GM12801 (cell line): ENCODE measurements at regions not wholly inside any gene's neighbourhood (a gene's known extent, or its start where the extent isn't known, plus 50 kb on each side); places are given as distances from the start of the nearest gene placed in this dataset.

ENCODE experiments used
- TF ChIP-seq, protein P1 (sequence below): IDR thresholded peaks from one replicate; pipeline ENCODE4 v1.5.1; 2011; ENCODE audit warnings: control low read depth; ENCODE audit not compliant: insufficient read length; ENCODE audit errors: extremely low read depth

DNA sequence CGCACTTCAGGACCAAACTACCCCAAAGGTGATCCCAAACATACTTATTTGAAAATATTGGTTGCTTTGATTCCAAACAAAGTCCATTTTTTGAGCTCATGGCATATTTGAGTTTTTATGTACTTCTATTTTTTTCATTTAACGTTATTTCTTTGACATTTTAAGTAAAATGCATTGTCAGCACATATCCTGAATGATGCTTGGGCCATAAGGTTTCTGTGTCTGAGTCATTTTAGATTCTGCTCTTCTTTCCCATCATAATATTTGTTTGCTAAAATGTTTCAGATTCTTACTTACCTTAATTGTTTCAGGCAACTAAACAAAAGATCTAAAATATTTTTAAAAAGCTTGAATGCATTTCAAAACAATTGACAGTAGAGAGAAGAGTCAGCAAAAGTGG lies 998.2 kb downstream of the REEP3 start:
- TF ChIP-seq, protein P1, sequence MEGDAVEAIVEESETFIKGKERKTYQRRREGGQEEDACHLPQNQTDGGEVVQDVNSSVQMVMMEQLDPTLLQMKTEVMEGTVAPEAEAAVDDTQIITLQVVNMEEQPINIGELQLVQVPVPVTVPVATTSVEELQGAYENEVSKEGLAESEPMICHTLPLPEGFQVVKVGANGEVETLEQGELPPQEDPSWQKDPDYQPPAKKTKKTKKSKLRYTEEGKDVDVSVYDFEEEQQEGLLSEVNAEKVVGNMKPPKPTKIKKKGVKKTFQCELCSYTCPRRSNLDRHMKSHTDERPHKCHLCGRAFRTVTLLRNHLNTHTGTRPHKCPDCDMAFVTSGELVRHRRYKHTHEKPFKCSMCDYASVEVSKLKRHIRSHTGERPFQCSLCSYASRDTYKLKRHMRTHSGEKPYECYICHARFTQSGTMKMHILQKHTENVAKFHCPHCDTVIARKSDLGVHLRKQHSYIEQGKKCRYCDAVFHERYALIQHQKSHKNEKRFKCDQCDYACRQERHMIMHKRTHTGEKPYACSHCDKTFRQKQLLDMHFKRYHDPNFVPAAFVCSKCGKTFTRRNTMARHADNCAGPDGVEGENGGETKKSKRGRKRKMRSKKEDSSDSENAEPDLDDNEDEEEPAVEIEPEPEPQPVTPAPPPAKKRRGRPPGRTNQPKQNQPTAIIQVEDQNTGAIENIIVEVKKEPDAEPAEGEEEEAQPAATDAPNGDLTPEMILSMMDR = no peak

DNA sequence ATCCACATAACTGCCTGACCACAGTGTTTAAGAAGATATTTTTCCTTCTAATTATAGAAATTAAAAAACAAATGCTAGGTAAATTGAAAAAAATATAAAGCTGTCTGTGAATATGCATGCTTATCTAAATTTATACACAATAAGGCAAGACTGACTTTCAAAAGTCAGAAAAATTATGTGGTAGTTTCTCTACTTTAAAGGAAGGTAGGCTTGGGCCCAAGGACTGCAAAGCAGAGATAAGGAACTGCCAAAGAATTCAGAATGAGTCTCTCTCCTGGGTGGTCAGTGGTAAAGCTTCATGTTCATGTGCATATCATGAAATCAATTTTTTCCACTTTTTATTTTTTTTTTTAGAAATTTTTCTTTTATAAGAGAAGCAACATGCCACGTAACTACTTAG lies 998.6 kb downstream of the REEP3 start:
- TF ChIP-seq, protein P1 = no peak

DNA sequence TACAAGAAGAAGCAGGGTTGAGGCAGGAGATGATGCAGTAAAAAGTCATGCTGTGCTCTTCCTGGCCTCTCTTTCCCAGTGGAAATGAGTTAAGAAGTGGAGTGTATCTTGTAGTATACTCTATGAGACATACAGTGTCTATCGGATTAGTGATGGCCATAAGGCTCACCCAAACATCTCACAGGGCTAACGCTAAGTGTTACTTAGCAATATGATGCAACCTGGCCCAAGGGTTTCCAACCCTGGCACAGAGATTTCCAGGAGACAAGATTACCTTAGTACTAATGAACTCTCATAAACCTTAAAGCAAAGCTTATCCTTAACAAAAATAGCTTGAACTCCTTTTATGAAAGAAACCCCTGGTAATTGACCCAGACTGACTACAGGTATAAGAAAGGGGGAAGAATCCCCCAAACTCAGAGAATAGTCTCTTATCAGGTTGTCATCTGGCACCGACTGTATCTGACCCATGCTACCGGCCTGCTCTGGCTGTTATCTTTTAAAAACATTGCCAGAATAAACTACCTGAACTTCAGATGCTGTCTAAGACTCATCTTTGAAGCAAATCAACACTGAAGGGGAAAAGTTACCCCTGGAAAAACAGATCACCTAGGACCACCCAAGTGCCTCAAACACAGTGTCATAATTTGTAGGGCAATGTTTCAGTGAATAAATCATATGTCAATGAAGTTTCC lies 1002.0 kb downstream of the REEP3 start:
- TF ChIP-seq, protein P1 = no peak

DNA sequence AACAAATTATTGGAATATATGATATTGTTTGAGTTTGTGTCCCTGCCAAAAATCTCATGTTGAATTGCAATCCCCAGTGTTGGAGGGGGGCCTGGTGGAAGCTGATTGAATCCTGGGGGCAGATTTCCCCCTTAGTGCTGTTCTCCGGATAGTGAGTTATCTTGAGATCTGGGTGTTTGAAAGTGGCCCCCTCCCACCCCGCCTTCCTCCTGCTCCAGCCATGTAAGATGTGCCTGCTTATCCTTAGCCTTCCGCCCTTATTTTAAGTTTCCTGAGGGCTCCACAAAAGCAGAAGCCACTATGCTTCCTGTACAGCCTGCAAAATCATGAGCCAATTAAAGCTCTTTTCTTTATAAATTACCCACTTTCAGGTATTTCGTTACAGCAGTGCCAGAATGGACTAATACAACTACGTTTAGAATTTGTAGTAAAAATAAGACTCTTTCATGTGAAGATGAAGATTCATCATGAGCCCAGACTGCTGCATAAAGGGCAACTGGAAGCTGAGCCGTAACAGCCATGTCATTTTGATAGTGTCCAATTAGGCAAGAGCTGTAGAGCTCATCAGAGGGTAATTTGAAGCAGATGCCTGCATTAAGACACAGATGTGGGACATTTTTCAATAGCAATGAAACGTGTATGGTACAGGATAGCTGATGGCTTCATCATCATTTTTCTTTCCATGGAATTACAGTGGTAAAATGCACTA lies 1007.2 kb downstream of the REEP3 start:
- TF ChIP-seq, protein P1 = no peak

DNA sequence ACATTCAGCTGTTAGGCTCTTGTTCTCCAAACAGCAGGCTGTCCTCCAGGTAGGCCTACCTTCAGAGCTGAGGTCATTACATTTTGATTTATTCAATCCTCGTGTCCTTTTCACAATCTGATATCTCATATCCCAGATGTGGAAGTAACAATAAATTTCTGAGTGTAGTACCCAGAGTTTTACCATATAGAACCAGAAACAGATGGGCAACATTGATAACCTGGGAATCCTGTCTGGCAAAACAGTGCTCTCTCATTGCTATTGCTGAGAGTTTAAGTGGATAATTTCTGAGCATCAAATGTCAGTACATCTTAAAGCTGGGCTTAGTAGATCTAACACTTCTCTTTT lies 1007.8 kb downstream of the REEP3 start:
- TF ChIP-seq, protein P1 = no peak

DNA sequence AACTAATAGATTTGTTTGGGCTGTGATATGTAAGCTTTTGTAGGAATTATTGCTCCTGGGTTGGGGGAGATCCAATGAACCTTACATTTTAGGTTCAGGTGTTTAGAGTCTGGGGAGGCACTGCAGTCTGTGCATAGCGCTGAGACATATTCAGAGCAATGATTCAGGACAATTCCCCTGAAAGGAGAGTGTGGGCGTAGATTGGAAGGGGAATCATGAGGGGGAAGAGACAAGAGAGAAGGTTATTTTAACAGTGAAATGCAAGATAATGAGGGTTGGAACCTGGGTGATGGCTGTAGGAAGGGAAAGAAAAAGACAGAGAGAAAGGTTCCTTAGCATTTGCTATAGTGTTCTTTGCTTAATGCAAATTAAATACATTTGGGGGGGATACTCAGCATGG lies 1013.4 kb downstream of the REEP3 start:
- TF ChIP-seq, protein P1 = no peak

DNA sequence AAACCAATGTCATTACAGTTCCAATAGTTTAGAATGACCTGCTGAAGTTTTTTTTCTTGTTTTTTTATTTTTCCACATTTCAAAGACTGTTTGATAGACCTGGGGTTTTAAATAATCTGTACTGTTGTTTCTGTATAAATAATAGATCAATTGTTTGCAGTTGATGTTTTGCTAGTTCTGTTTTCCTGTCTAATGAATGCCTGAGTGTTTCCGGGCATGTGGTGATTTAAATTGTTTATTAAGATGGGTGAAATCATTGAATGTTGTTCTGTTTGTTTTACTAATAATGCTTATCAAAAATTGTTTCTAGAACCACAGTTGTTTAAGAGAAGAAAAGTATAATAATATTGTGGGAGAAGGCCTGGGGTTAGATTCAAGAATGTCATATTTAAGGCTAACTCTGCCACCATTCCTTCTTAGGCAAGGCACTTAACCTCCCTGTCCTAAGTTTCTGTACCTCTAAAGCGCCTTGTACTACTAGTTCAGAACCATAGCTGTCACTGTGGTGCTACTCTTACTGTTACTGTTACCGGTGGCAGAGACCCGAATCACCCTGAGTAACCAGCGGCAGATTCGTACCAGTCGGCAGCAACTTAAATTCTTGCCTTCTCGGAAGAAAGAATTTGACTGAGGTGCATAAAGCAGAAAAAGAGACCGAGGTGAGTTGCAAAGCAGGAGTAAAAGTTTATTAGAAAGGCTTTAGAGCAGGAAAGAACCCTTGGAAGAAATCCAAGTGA lies 1014.1 kb downstream of the REEP3 start:
- TF ChIP-seq, protein P1 = no peak
